ENCODE measurements at regions not wholly inside any gene's neighbourhood (a gene's known extent, or its start where the extent isn't known, plus 50 kb on each side); places are given as distances from the start of the nearest gene placed in this dataset.

- no peak for TF ChIP-seq CTCF (IDR thresholded peaks at IDR 0.05 in 4 of 5, conservative IDR thresholded peaks at IDR 0.05 in 1 of 5)
- TF ChIP-seq POLR2A (IDR thresholded peaks at IDR 0.05) = no peak
Observed at GRCh38 chr5:124232515-124232914, 513.9 kb downstream of the ZNF608 start.

All from gastrocnemius medialis (tissue), 4 donors.